Trophoblast cell (in vitro differentiated cells and primary cell): ENCODE measurements at regions not wholly inside any gene's neighbourhood (a gene's known extent, or its start where the extent isn't known, plus 50 kb on each side); places are given as distances from the start of the nearest gene placed in this dataset.

ENCODE experiments used
- DNase-seq, 2 donors: peaks; one replicate each; pipeline ENCODE4 v3.0.0-alpha.2; 2016
- H2AFZ ChIP-seq: 2 replicates; pipeline ENCODE4 v1.6.1; 2013; ENCODE audit warnings: low read length, moderate library complexity, mild to moderate bottlenecking; ENCODE audit not compliant: insufficient read depth, poor library complexity
- H2AK5ac ChIP-seq: 2 replicates; pipeline ENCODE4 v1.6.1; 2013; ENCODE audit warnings: mild to moderate bottlenecking, low read length
- H2BK120ac ChIP-seq: 2 replicates; pipeline ENCODE4 v1.6.1; 2013; ENCODE audit warnings: low read length, mild to moderate bottlenecking, moderate library complexity; ENCODE audit not compliant: insufficient read depth, poor library complexity
- H2BK12ac ChIP-seq: 2 replicates; pipeline ENCODE4 v1.6.1; 2013; ENCODE audit warnings: mild to moderate bottlenecking, low read length, moderate library complexity
- H2BK5ac ChIP-seq: 2 replicates; pipeline ENCODE4 v1.6.1; 2013; ENCODE audit warnings: low read length, low read depth, moderate library complexity, mild to moderate bottlenecking; ENCODE audit not compliant: poor library complexity
- H3K14ac ChIP-seq: 2 replicates; pipeline ENCODE4 v1.6.1; 2013; ENCODE audit warnings: mild to moderate bottlenecking, low read length
- H3K18ac ChIP-seq: 2 replicates; pipeline ENCODE4 v1.6.1; 2013; ENCODE audit warnings: mild to moderate bottlenecking, low read length
- H3K23ac ChIP-seq: 2 replicates; pipeline ENCODE4 v1.6.1; 2013; ENCODE audit warnings: low read length
- H3K27ac ChIP-seq: 2 replicates; pipeline ENCODE4 v1.5.1; 2013; ENCODE audit warnings: low read depth, mild to moderate bottlenecking, inconsistent platforms, low read length, moderate library complexity
- H3K27me3 ChIP-seq: 2 replicates; pipeline ENCODE4 v1.6.1; 2013; ENCODE audit warnings: inconsistent platforms, mild to moderate bottlenecking, low read length, moderate library complexity; ENCODE audit not compliant: insufficient read depth
- H3K36me3 ChIP-seq, 2 experiments: 1 replicate in 1 of 2; 2 replicates in 1 of 2; pipeline ENCODE4 v1.6.1; 2013; ENCODE audit warnings: low read length in 2 of 2, mild to moderate bottlenecking in 2 of 2, moderate library complexity in 1 of 2; ENCODE audit not compliant: insufficient read depth in 2 of 2, control insufficient read depth in 1 of 2
- H3K4ac ChIP-seq: 2 replicates; pipeline ENCODE4 v1.6.1; 2013; ENCODE audit warnings: low read depth, mild to moderate bottlenecking, low read length, moderate library complexity
- H3K4me1 ChIP-seq, 2 experiments: 1 replicate in 1 of 2; 2 replicates in 1 of 2; pipeline ENCODE4 v1.6.1; 2013; ENCODE audit warnings: low read length in 2 of 2, mild to moderate bottlenecking in 2 of 2, moderate library complexity in 1 of 2; ENCODE audit not compliant: insufficient read depth in 2 of 2, control insufficient read depth in 1 of 2
- H3K4me2 ChIP-seq: 2 replicates; pipeline ENCODE4 v1.6.1; 2013; ENCODE audit warnings: inconsistent platforms, mild to moderate bottlenecking, low read length, moderate library complexity
- H3K4me3 ChIP-seq: 2 replicates; pipeline ENCODE4 v1.5.1; 2013; ENCODE audit warnings: mild to moderate bottlenecking, low read depth, low read length, inconsistent platforms
- H3K79me1 ChIP-seq: one replicate; pipeline ENCODE4 v1.6.1; 2013; ENCODE audit warnings: low read length
- H3K79me2 ChIP-seq: 2 replicates; pipeline ENCODE4 v1.6.1; 2013; ENCODE audit warnings: low read length, mild to moderate bottlenecking; ENCODE audit not compliant: control insufficient read depth, insufficient read depth, poor library complexity
- H3K9ac ChIP-seq: 2 replicates; pipeline ENCODE4 v1.6.1; 2013; ENCODE audit warnings: mild to moderate bottlenecking, low read length
- H3K9me3 ChIP-seq: 2 replicates; pipeline ENCODE4 v1.6.1; 2013; ENCODE audit warnings: low read depth, mild to moderate bottlenecking, control low read depth, inconsistent platforms, low read length; ENCODE audit not compliant: insufficient read depth
- H4K12ac ChIP-seq: 2 replicates; pipeline ENCODE4 v1.6.1; 2013; ENCODE audit warnings: low read depth, mild to moderate bottlenecking, low read length, moderate library complexity
- H4K8ac ChIP-seq: 2 replicates; pipeline ENCODE4 v1.6.1; 2013; ENCODE audit warnings: low read depth, mild to moderate bottlenecking, low read length, moderate library complexity
- H4K91ac ChIP-seq: one replicate; pipeline ENCODE4 v1.6.1; 2013; ENCODE audit warnings: low read depth, mild to moderate bottlenecking, low read length, moderate library complexity
- WGBS: extraction: QIAGEN DNeasy Blood & Tissue Kit; methylation state at CpG from one replicate; pipeline ENCODE4 v1.1.7; 2013; ENCODE audit warnings: missing lambda C conversion rate; ENCODE audit not compliant: insufficient read length, insufficient coverage; ENCODE audit errors: extremely low coverage; 5-methylcytosine and 5-hydroxymethylcytosine counted together

- H3K27ac ChIP-seq, result no peak overlapping the region
These were observed 432.8 kb downstream of the HDGFL1 start for GRCh38 chr6:23002044-23002619.

DNA sequence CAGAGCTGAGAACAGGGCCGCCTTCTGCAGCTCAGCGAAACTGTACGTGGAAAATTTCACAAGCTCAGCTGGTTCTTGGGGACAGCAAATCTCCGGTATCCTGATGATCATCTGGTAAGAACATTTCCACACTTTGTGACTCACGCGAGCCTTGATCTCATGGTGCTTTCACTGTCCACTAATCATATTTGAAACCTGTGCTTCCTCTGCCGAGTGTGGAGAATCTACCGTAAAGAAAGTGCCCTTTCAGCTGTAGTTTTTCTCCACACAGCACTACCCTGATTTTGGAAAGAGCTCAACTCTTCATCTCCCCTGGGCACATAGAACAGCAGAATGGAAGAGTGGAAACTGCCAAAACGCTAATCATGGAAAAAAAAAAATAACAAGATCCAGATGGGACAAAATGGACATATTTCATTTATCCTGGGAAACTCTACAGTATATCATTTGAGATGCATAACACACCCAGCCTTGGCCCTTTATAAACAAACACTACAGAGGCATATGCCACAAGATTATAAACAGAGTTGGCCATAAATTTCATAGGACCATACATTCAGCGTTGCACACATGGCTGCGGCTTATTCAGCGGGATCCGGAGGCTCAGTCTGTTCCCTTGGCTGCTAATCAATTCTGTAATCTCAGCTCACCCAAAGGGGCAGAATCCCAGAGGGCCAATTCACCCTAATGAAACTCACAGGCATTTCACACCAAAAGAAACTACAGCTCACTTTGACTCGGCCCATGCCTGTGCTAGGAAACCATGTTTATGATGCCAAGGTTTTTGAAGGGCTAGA is 434.5 kb downstream of the HDGFL1 start:
- no peak for DNase-seq
- Histone ChIP-seq H4K12ac (no peak overlapping the region), H3K79me2 (no peaks in the 10 kb centered on the region), H3K18ac (no peak overlapping the region), H3K4ac (no peak overlapping the region), H3K27me3 (no peaks in the 10 kb centered on the region), H2BK12ac (no peak overlapping the region), H2AK5ac (no peak overlapping the region), H3K23ac (no peak overlapping the region), H3K36me3 (no peaks in the 10 kb centered on the region), H2BK5ac (no peak overlapping the region), H3K4me1 (no peaks in the 10 kb centered on the region), H4K91ac (no peak overlapping the region), H4K8ac (no peak overlapping the region), H2BK120ac (no peak overlapping the region), H3K9me3 (no peaks in the 10 kb centered on the region), H2AFZ (no peak overlapping the region), H3K4me3 (no peak overlapping the region), H3K9ac (no peak overlapping the region), H3K4me2 (no peak overlapping the region), H3K27ac (no peak overlapping the region), H3K14ac (no peak overlapping the region), H3K79me1 (no peaks in the 10 kb centered on the region)
- no CpG with 5 or more reads among the region's 14 CpGs for WGBS

More at GRCh38 chr6:23002044-23002619, 432.8 kb downstream of the HDGFL1 start:
- H2BK5ac ChIP-seq, result no peak overlapping the region
- H3K36me3 ChIP-seq, result no peaks in the 10 kb centered on the region
- no peak overlapping the region for H3K4me2 ChIP-seq
- H2BK12ac ChIP-seq, result no peak overlapping the region
- no peak overlapping the region for H2AK5ac ChIP-seq
- H4K8ac ChIP-seq, result no peak overlapping the region
- H3K79me2 ChIP-seq, result no peaks in the 10 kb centered on the region
- H3K9ac ChIP-seq, result no peak overlapping the region
- no peaks in the 10 kb centered on the region for H3K4me1 ChIP-seq
- no peak overlapping the region for H4K91ac ChIP-seq
- no peak overlapping the region for H2BK120ac ChIP-seq
- no peak overlapping the region for H3K4ac ChIP-seq
- no peak for DNase-seq
- no peak overlapping the region for H3K4me3 ChIP-seq
- no peak overlapping the region for H3K18ac ChIP-seq
- H3K79me1 ChIP-seq, result no peaks in the 10 kb centered on the region
- H3K9me3 ChIP-seq, result no peaks in the 10 kb centered on the region
- H3K23ac ChIP-seq, result no peak overlapping the region
- no peaks in the 10 kb centered on the region for H3K27me3 ChIP-seq
- WGBS, result no CpG with 5 or more reads among the region's 1 CpG
- no peak overlapping the region for H4K12ac ChIP-seq
- H2AFZ ChIP-seq, result no peak overlapping the region
- H3K14ac ChIP-seq, result no peak overlapping the region

GRCh38 chr6:23006656-23007055 is 437.3 kb downstream of the HDGFL1 start:
- Histone ChIP-seq H3K79me2 (no peaks in the 10 kb centered on the region), H3K4ac (no peak overlapping the region), H3K27ac (no peak overlapping the region), H2BK120ac (no peak overlapping the region), H3K14ac (no peak overlapping the region), H3K23ac (no peak overlapping the region), H3K36me3 (no peaks in the 10 kb centered on the region), H4K12ac (no peak overlapping the region), H3K18ac (no peak overlapping the region), H2BK12ac (no peak overlapping the region), H4K8ac (no peak overlapping the region), H2AK5ac (no peak overlapping the region), H2BK5ac (no peak overlapping the region), H3K4me3 (no peak overlapping the region), H2AFZ (no peak overlapping the region), H3K9me3 (no peaks in the 10 kb centered on the region), H3K79me1 (no peaks in the 10 kb centered on the region), H3K27me3 (no peaks in the 10 kb centered on the region), H3K4me2 (no peak overlapping the region), H3K4me1 (no peaks in the 10 kb centered on the region), H3K9ac (no peak overlapping the region), H4K91ac (no peak overlapping the region)
- WGBS, result no CpG with 5 or more reads among the region's 1 CpG
- DNase-seq, result no peak

- no peak overlapping the region for H4K91ac ChIP-seq
- no peaks in the 10 kb centered on the region for H3K9me3 ChIP-seq
- no peak overlapping the region for H3K4me2 ChIP-seq
- no peaks in the 10 kb centered on the region for H3K27me3 ChIP-seq
- no peak overlapping the region for H2BK5ac ChIP-seq
- H2AK5ac ChIP-seq, result no peak overlapping the region
- no peak overlapping the region for H3K27ac ChIP-seq
- no peak overlapping the region for H3K14ac ChIP-seq
- H2AFZ ChIP-seq, result no peak overlapping the region
- H4K8ac ChIP-seq, result no peak overlapping the region
- no peaks in the 10 kb centered on the region for H3K36me3 ChIP-seq
- H3K23ac ChIP-seq, result no peak overlapping the region
- H3K18ac ChIP-seq, result no peak overlapping the region
- no peak overlapping the region for H3K4ac ChIP-seq
- no peak overlapping the region for H3K9ac ChIP-seq
- H3K79me1 ChIP-seq, result no peaks in the 10 kb centered on the region
- DNase-seq, result no peak
- H3K4me1 ChIP-seq, result no peaks in the 10 kb centered on the region
- H2BK120ac ChIP-seq, result no peak overlapping the region
- H3K79me2 ChIP-seq, result no peaks in the 10 kb centered on the region
- H2BK12ac ChIP-seq, result no peak overlapping the region
- no peak overlapping the region for H4K12ac ChIP-seq
- no peak overlapping the region for H3K4me3 ChIP-seq
These were observed 442.2 kb downstream of the HDGFL1 start for GRCh38 chr6:23011615-23012014.
